WI38 (cell line): ENCODE measurements at regions not wholly inside any gene's neighbourhood (a gene's known extent, or its start where the extent isn't known, plus 50 kb on each side); places are given as distances from the start of the nearest gene placed in this dataset.

Experiments
- H3K4me3 ChIP-seq: 2 replicates; pipeline ENCODE4 v1.5.1; 2011; ENCODE audit warnings: low read depth, mild to moderate bottlenecking, control low read depth, low read length
- CTCF ChIP-seq: IDR thresholded peaks from 2 replicates; pipeline ENCODE4 v1.5.1; 2012; ENCODE audit warnings: low read depth, mild to moderate bottlenecking, control low read depth, low read length

- no peak for TF ChIP-seq CTCF
- no peak overlapping the region for H3K4me3 ChIP-seq
Measured at GRCh38 chr11:71356904-71357303, 91.3 kb downstream of the DHCR7 start.

GRCh38 chr11:71356280-71356876, 91.8 kb downstream of the DHCR7 start:
- no peak for TF ChIP-seq CTCF
- no peak overlapping the region for H3K4me3 ChIP-seq

GRCh38 chr11:71355281-71355680, 92.9 kb downstream of the DHCR7 start:
- no peak overlapping the region for H3K4me3 ChIP-seq
- no peak for TF ChIP-seq CTCF

- TF ChIP-seq CTCF = no peak
- no peak overlapping the region for H3K4me3 ChIP-seq
Measured at GRCh38 chr11:71354394-71355105, 93.6 kb downstream of the DHCR7 start.

GRCh38 chr11:71352748-71353147, 95.4 kb downstream of the DHCR7 start:
- TF ChIP-seq CTCF = no peak
- H3K4me3 ChIP-seq = no peak overlapping the region

GRCh38 chr11:71352226-71352625, 96.0 kb downstream of the DHCR7 start:
- TF ChIP-seq CTCF = no peak
- no peak overlapping the region for H3K4me3 ChIP-seq

GRCh38 chr11:71349627-71350026, 97.2 kb upstream of the SHANK2 start:
- no peak for TF ChIP-seq CTCF
- H3K4me3 ChIP-seq = no peak overlapping the region
